ENCODE measurements at regions not wholly inside any gene's neighbourhood (a gene's known extent, or its start where the extent isn't known, plus 50 kb on each side); places are given as distances from the start of the nearest gene placed in this dataset.

DNA sequence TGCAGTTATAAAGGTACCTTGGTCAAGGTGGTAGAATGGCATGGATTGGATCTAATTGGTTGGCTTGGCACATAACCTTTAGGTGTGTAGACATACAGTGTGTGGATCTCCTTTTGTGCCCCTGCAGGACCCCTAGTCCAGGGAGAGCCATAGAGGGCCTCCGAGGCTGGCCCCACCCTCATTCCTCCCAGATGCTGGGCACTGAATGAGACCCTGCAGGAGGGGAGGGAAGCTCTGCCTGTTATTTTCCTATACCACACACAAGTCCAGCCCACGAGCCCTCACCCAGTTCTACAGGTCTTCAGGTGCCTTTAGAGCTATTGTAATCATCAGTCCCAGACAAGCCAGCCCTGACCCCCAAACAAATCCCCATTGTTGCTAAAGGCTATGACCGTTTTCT is 58.9 kb downstream of the KCNF1 start:
- H3K36me3 ChIP-seq: no peaks in the 10 kb centered on the region
- no peaks in the 10 kb centered on the region for H3K9me3 ChIP-seq
- no peaks in the 10 kb centered on the region for H3K4me1 ChIP-seq
- intact Hi-C loops (cut with DNase I; ENCODE audit: low total_unique reads): no loop called here
- no peak overlapping the region for H3K4me3 ChIP-seq
- H3K27me3 ChIP-seq: no peaks in the 10 kb centered on the region
- no peak for DNase-seq
- no peak for TF ChIP-seq POLR2A (IDR thresholded peaks at IDR 0.05)
- TF ChIP-seq, protein P1, sequence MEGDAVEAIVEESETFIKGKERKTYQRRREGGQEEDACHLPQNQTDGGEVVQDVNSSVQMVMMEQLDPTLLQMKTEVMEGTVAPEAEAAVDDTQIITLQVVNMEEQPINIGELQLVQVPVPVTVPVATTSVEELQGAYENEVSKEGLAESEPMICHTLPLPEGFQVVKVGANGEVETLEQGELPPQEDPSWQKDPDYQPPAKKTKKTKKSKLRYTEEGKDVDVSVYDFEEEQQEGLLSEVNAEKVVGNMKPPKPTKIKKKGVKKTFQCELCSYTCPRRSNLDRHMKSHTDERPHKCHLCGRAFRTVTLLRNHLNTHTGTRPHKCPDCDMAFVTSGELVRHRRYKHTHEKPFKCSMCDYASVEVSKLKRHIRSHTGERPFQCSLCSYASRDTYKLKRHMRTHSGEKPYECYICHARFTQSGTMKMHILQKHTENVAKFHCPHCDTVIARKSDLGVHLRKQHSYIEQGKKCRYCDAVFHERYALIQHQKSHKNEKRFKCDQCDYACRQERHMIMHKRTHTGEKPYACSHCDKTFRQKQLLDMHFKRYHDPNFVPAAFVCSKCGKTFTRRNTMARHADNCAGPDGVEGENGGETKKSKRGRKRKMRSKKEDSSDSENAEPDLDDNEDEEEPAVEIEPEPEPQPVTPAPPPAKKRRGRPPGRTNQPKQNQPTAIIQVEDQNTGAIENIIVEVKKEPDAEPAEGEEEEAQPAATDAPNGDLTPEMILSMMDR (IDR thresholded peaks at IDR 0.05): no peak
- H3K27ac ChIP-seq: no peak overlapping the region

DNA sequence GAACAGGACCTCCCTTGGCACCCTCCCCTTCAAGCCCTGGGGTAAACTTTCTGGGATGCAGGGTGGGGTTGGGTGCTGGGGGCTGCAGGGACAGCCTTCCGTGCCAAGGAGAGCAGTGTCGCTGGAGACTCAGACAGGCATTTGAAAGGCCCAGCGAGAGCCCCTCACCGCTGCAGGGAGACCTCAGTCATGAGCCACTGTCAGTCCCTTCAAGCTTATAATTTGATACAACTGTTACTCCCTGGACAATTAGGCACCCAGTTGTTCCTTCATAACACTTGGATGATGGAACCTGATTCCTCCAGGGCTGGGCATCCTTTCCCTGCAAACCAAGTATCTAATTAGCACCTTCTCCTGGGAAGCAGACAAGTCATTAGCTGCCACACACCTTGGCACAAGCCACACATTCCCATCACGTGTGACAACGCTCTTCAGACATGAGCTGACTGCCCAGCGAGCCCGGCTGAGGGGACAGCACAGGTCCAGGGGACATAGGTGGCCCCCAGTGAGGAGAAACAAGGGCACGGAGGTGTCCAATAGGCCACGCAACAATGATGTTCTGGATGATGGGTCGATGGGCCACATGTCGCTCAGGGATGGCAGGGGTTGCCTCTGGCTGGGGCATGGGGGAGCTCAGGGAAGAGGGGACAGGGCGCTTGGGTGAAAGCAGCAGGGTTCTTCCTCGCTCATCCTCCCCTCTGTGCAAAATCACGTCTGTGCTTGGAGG is 59.6 kb downstream of the KCNF1 start:
- Histone ChIP-seq H3K27me3 (no peaks in the 10 kb centered on the region), H3K36me3 (no peaks in the 10 kb centered on the region), H3K4me3 (no peak overlapping the region), H3K9me3 (no peaks in the 10 kb centered on the region), H3K27ac (no peak overlapping the region), H3K4me1 (no peaks in the 10 kb centered on the region)
- DNase-seq: no peak
- intact Hi-C loops (cut with DNase I; ENCODE audit: low total_unique reads): no loop called here
- TF ChIP-seq, protein P1 (IDR thresholded peaks at IDR 0.05): no peak
- no peak for TF ChIP-seq POLR2A (IDR thresholded peaks at IDR 0.05)

DNA sequence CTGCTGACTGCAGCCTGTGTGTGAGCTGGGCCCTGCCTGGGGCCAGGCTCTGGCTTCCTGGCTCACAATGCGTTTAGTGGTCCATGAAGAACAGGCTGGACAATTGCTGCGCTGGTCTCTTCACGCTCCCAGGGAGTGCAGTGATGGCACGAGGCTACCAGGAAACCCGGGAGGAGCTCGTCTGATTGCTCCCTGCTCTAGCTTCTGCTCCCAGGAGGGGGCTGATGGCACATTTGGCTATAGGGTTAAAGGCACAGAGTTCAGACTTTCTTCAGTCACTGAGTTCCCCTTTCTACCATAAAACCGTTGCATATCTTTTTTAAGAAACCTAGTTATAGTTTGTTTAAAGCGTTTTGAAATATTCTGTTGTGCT is 60.1 kb downstream of the KCNF1 start:
- no peaks in the 10 kb centered on the region for H3K36me3 ChIP-seq
- intact Hi-C loops (cut with DNase I; ENCODE audit: low total_unique reads): no loop called here
- no peaks in the 10 kb centered on the region for H3K4me1 ChIP-seq
- H3K27me3 ChIP-seq: no peaks in the 10 kb centered on the region
- H3K4me3 ChIP-seq: no peak overlapping the region
- H3K9me3 ChIP-seq: no peaks in the 10 kb centered on the region
- DNase-seq: no peak
- no peak overlapping the region for H3K27ac ChIP-seq
- no peak for TF ChIP-seq POLR2A (IDR thresholded peaks at IDR 0.05)
- TF ChIP-seq, protein P1 (IDR thresholded peaks at IDR 0.05): no peak

DNA sequence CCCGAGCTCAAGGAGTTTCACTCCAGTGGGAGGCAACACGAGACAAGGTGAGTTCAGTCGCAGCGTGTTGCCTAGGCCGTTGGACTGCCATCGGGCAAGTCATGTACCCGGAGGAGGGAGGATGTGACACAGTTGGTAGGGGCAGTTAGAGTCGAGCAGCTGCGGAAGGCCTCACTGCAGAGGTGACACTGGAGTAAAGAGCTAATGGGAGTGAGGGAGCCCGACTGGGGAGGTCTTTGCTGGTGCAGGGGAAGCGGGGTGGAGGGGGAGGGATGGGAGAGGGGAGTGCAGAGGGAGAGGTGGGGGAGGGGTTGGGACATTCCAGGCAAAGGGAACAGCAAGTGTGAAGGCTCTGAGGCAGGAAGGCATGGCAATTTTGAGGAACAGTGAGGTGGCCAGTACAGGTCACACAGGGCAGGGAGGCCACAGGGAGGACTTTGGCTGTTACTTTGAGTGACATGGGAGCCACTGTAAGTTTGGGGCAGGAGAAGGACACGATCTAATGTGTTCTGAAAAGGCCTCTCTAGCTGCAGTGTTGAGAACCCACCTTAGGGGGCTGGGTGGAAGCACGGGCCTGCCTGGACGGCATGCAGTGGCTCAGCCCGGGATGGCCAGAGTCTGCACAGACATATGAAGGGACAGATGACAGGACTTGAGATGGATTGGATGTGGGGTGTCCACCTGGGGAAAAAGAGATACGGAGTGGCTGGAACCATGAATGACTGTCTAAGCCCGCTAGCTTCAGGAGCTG is 61.1 kb downstream of the KCNF1 start:
- Histone ChIP-seq H3K4me1 (no peaks in the 10 kb centered on the region), H3K27ac (no peak overlapping the region), H3K9me3 (no peaks in the 10 kb centered on the region), H3K4me3 (no peak overlapping the region), H3K36me3 (no peaks in the 10 kb centered on the region), H3K27me3 (no peaks in the 10 kb centered on the region)
- TF ChIP-seq, protein P1 (IDR thresholded peaks at IDR 0.05): no peak
- no peak for TF ChIP-seq POLR2A (IDR thresholded peaks at IDR 0.05)
- intact Hi-C loops (cut with DNase I; ENCODE audit: low total_unique reads): no loop called here
- DNase-seq: no peak

DNA sequence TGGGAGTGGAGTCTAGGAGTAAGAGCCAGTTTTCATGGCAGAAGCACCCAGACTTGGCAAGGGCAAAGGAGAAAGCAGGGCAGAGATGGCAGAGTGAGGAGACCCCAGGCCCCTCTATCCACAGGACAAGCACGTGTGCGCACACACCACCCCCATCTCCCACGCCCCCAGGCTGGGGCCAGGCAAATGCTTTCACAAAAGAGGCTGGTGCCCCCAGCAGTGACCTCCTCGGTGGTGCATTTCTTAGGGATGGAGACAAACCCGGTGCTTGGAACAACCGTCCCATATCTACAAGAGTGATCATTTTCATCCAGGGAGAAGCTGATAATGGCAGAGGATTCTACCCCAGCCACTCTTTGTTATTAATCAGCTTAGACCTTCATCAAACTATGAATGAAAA is 62.0 kb downstream of the KCNF1 start:
- no peak for DNase-seq
- Histone ChIP-seq H3K9me3 (no peaks in the 10 kb centered on the region), H3K36me3 (no peaks in the 10 kb centered on the region), H3K4me3 (no peak overlapping the region), H3K27ac (no peak overlapping the region), H3K4me1 (no peaks in the 10 kb centered on the region), H3K27me3 (no peaks in the 10 kb centered on the region)
- TF ChIP-seq, protein P1 (IDR thresholded peaks at IDR 0.05): no peak
- TF ChIP-seq POLR2A (IDR thresholded peaks at IDR 0.05): no peak
- intact Hi-C loops (cut with DNase I; ENCODE audit: low total_unique reads): no loop called here

Data from uterus (tissue), 3 donors.